Caco-2 (cell line): ENCODE measurements at regions not wholly inside any gene's neighbourhood (a gene's known extent, or its start where the extent isn't known, plus 50 kb on each side); places are given as distances from the start of the nearest gene placed in this dataset.

ENCODE experiments used
- BruUV-seq: library from RNA; stranded (reverse); fragments of 400-500 nt; replicated peaks from 2 replicates; lab custom pipeline; 2021; lab: Mats Ljungman, UMichigan
- CTCF ChIA-PET: fragments of 300-600 bp; sonication (Branson Sonifier 250); formaldehyde crosslinking; loops from one replicate; lab custom pipeline; 2022; ENCODE audit warnings: antibody characterized with exemption; lab: Charles Lee
- POLR2A ChIA-PET: fragments of 300-600 bp; sonication (Branson Sonifier 250); formaldehyde crosslinking; loops from one replicate; lab custom pipeline; 2022; ENCODE audit warnings: antibody characterized with exemption; lab: Charles Lee
- DNase-seq, 2 experiments: peaks; one replicate each; pipeline versions ENCODE4 v3.0.0 to v3.0.0-alpha.2; 2020 to 2022
- H3K27me3 ChIP-seq: replicated peaks from 2 replicates; pipeline ENCODE4 v1.6.0; 2011; ENCODE audit warnings: low read length; ENCODE audit not compliant: control insufficient read depth, insufficient read depth
- H3K36me3 ChIP-seq: 2 replicates; pipeline ENCODE4 v1.5.1; 2011; ENCODE audit warnings: low read length; ENCODE audit not compliant: control insufficient read depth, insufficient read depth
- H3K4me1 ChIP-seq: fragments of 250-450 bp; sonication (Bioruptor Pico); 2 replicates; pipeline ENCODE4 v1.5.1; 2020; ENCODE audit warnings: mild to moderate bottlenecking
- H3K4me3 ChIP-seq: 2 replicates; pipeline ENCODE4 v1.5.1; 2011; ENCODE audit warnings: low read depth, mild to moderate bottlenecking, control low read depth, low read length
- H3K9me3 ChIP-seq: fragments of 250-450 bp; sonication (Bioruptor Pico); 2 replicates; pipeline ENCODE4 v1.5.1; 2020; ENCODE audit warnings: mild to moderate bottlenecking, moderate library complexity
- H3K27ac Mint-ChIP-seq: one replicate; pipeline ENCODE4 v1.8.0; 2022; ENCODE audit warnings: mixed read lengths; ENCODE audit not compliant: unreplicated experiment
- H3K27me3 Mint-ChIP-seq: one replicate; pipeline ENCODE4 v1.8.0; 2022; ENCODE audit warnings: mixed read lengths; ENCODE audit not compliant: insufficient read depth, unreplicated experiment
- H3K36me3 Mint-ChIP-seq: one replicate; pipeline ENCODE4 v1.8.0; 2022; ENCODE audit warnings: mild to moderate bottlenecking, mixed read lengths; ENCODE audit not compliant: insufficient read depth, unreplicated experiment
- H3K4me1 Mint-ChIP-seq: one replicate; pipeline ENCODE4 v1.8.0; 2022; ENCODE audit warnings: low read depth, mixed read lengths; ENCODE audit not compliant: unreplicated experiment
- H3K4me3 Mint-ChIP-seq: one replicate; pipeline ENCODE4 v1.8.0; 2022; ENCODE audit warnings: mild to moderate bottlenecking, moderate library complexity, mixed read lengths; ENCODE audit not compliant: unreplicated experiment
- H3K9me3 Mint-ChIP-seq: one replicate; pipeline ENCODE4 v1.8.0; 2022; ENCODE audit warnings: mixed read lengths; ENCODE audit not compliant: unreplicated experiment
- CTCF ChIP-seq, 2 experiments: fragments of 200-600 bp in 1 of 2; IDR thresholded peaks; 1 replicate in 1 of 2; 2 replicates in 1 of 2; pipeline versions ENCODE4 v1.5.1 to v1.8.0; 2011 to 2022; ENCODE audit warnings: antibody characterized with exemption in 1 of 2, control low read depth in 1 of 2, inconsistent platforms in 1 of 2, low read depth in 1 of 2, low read length in 1 of 2, mild to moderate bottlenecking in 1 of 2, moderate library complexity in 1 of 2; ENCODE audit not compliant: insufficient read depth in 1 of 2, severe bottlenecking in 1 of 2, unreplicated experiment in 1 of 2
- intact Hi-C: fragments of 100-400 bp; cut with micrococcal nuclease; formaldehyde crosslinking; loops from one replicate; pipeline ENCODE4 v1.10.0; 2022; ENCODE audit not compliant: unreplicated experiment

GRCh38 chr18:71168557-71169145, 879.8 kb downstream of the SOCS6 start:
- Histone ChIP-seq H3K9me3 (no peaks in the 10 kb centered on the region), H3K27me3 (no peaks in the 10 kb centered on the region), H3K4me3 (no peak overlapping the region), H3K36me3 (no peaks in the 10 kb centered on the region), H3K4me1 (no peaks in the 10 kb centered on the region)
- H3K36me3 Mint-ChIP-seq, result no peaks in the 10 kb centered on the region
- no peak overlapping the region for H3K27ac Mint-ChIP-seq
- BruUV-seq, result no TSS peak
- ChIA-PET POLR2A (no interaction called here), CTCF (no interaction called here)
- no peak overlapping the region for H3K4me3 Mint-ChIP-seq
- no peaks in the 10 kb centered on the region for H3K27me3 Mint-ChIP-seq
- no peaks in the 10 kb centered on the region for H3K4me1 Mint-ChIP-seq
- H3K9me3 Mint-ChIP-seq, result no peaks in the 10 kb centered on the region
- intact Hi-C loops, result no loop called here
- TF ChIP-seq CTCF (IDR thresholded peaks at IDR 0.05; ENCODE audit: insufficient read depth in 1 of 2, low read depth in 1 of 2, low read length in 1 of 2, severe bottlenecking in 1 of 2, unreplicated experiment in 1 of 2), result no peak
- no peak for DNase-seq

DNA sequence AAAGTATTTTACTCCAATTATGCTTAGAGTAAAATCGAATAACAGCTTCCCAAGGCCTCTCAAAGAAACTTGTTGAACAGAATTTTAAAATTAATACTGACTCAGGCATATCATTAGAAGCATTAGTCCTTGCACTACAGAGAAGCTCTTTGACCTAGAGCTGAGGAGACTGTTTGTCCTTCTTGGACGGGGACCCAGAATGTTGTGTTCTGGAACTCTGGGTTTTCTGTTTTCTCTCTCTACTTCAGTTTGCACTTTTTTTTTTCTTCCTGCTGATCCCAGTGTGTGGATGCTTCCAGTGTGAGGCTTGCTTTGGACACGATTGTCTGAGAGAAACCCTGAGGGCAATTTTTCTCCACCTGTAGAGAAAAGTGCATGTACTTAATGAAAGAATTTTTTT, 847.6 kb downstream of the SOCS6 start:
- ChIA-PET CTCF (no interaction called here), POLR2A (no interaction called here)
- DNase-seq, result no peak
- Mint-ChIP-seq H3K9me3 (no peaks in the 10 kb centered on the region), H3K27me3 (peaks cover 3% of the 10 kb centered on the region), H3K27ac (no peak overlapping the region), H3K4me1 (no peaks in the 10 kb centered on the region), H3K36me3 (no peaks in the 10 kb centered on the region), H3K4me3 (no peak overlapping the region)
- Histone ChIP-seq H3K9me3 (no peaks in the 10 kb centered on the region), H3K4me3 (no peak overlapping the region), H3K4me1 (no peaks in the 10 kb centered on the region), H3K27me3 (no peaks in the 10 kb centered on the region), H3K36me3 (no peaks in the 10 kb centered on the region)
- intact Hi-C loops, result no loop called here
- no TSS peak for BruUV-seq
- no peak for TF ChIP-seq CTCF (IDR thresholded peaks at IDR 0.05; ENCODE audit: insufficient read depth in 1 of 2, low read depth in 1 of 2, low read length in 1 of 2, severe bottlenecking in 1 of 2, unreplicated experiment in 1 of 2)

- H3K4me1 Mint-ChIP-seq, result no peaks in the 10 kb centered on the region
- no peaks in the 10 kb centered on the region for H3K27me3 Mint-ChIP-seq
- H3K36me3 Mint-ChIP-seq, result no peaks in the 10 kb centered on the region
- no TSS peak for BruUV-seq
- no peak for DNase-seq
- ChIA-PET CTCF (no interaction called here), POLR2A (no interaction called here)
- no peaks in the 10 kb centered on the region for H3K4me1 ChIP-seq
- no peaks in the 10 kb centered on the region for H3K9me3 ChIP-seq
- no peak overlapping the region for H3K27ac Mint-ChIP-seq
- H3K4me3 Mint-ChIP-seq, result no peak overlapping the region
- intact Hi-C loops, result no loop called here
- H3K9me3 Mint-ChIP-seq, result no peaks in the 10 kb centered on the region
- no peak for TF ChIP-seq CTCF (IDR thresholded peaks at IDR 0.05; ENCODE audit: insufficient read depth in 1 of 2, low read depth in 1 of 2, low read length in 1 of 2, severe bottlenecking in 1 of 2, unreplicated experiment in 1 of 2)
- H3K36me3 ChIP-seq, result no peaks in the 10 kb centered on the region
- no peak overlapping the region for H3K4me3 ChIP-seq
- H3K27me3 ChIP-seq, result no peaks in the 10 kb centered on the region
Measured at GRCh38 chr18:71134122-71134521, 845.3 kb downstream of the SOCS6 start.
